Hippocampal formation (tissue), 2 donors: ENCODE measurements at regions not wholly inside any gene's neighbourhood (a gene's known extent, or its start where the extent isn't known, plus 50 kb on each side); places are given as distances from the start of the nearest gene placed in this dataset.

Experiments
- DNase-seq, 2 donors: peaks; one replicate each; lab custom pipeline; 2025; lab: John Stamatoyannopoulos, UW

GRCh38 chr6:44678252-44678935, 290.9 kb downstream of the CDC5L start:
- no peak for DNase-seq

- no peak for DNase-seq
Observed at GRCh38 chr6:44679438-44680201, 292.1 kb downstream of the CDC5L start.

- no peak for DNase-seq
Observed at GRCh38 chr6:44680202-44680720, 292.8 kb downstream of the CDC5L start.

GRCh38 chr6:44681761-44682160, 294.3 kb downstream of the CDC5L start:
- no peak for DNase-seq

- DNase-seq: no peak
Observed at GRCh38 chr6:44682280-44682679, 294.8 kb downstream of the CDC5L start.

- no peak for DNase-seq
Observed at GRCh38 chr6:44682987-44683779, 295.7 kb downstream of the CDC5L start.

- DNase-seq: no peak
Observed at GRCh38 chr6:44685213-44685612, 297.7 kb downstream of the CDC5L start.

- no peak for DNase-seq
Observed at GRCh38 chr6:44696099-44696498, 308.6 kb downstream of the CDC5L start.

GRCh38 chr6:44696686-44697085, 309.2 kb downstream of the CDC5L start:
- DNase-seq: no peak

GRCh38 chr6:44697327-44697726, 309.8 kb downstream of the CDC5L start:
- DNase-seq: no peak

- DNase-seq: no peak
Observed at GRCh38 chr6:44698602-44699001, 311.1 kb downstream of the CDC5L start.

GRCh38 chr6:44699082-44699481, 311.6 kb downstream of the CDC5L start:
- no peak for DNase-seq

- no peak for DNase-seq
Observed at GRCh38 chr6:44699851-44700250, 312.3 kb downstream of the CDC5L start.

GRCh38 chr6:44700422-44700821, 312.9 kb downstream of the CDC5L start:
- DNase-seq: no peak

GRCh38 chr6:44701038-44701636, 313.6 kb downstream of the CDC5L start:
- no peak for DNase-seq

GRCh38 chr6:44701637-44702101, 314.2 kb downstream of the CDC5L start:
- DNase-seq: no peak

GRCh38 chr6:44702292-44702691, 314.8 kb downstream of the CDC5L start:
- DNase-seq: no peak

GRCh38 chr6:44704240-44705150, 317.0 kb downstream of the CDC5L start:
- no peak for DNase-seq

- no peak for DNase-seq
Observed at GRCh38 chr6:44705596-44705995, 318.1 kb downstream of the CDC5L start.

GRCh38 chr6:44706011-44706410, 318.5 kb downstream of the CDC5L start:
- no peak for DNase-seq

- no peak for DNase-seq
Observed at GRCh38 chr6:44708208-44708607, 320.7 kb downstream of the CDC5L start.
